GM18870 (cell line): ENCODE measurements at regions not wholly inside any gene's neighbourhood (a gene's known extent, or its start where the extent isn't known, plus 50 kb on each side); places are given as distances from the start of the nearest gene placed in this dataset.
"Not testable (repeated sequence)": the region's sequence is repeated elsewhere in the genome, so short reads cannot be mapped to it uniquely, and the experiment has no call there.

Source experiments
- ATAC-seq: cut with Tn5 transposase; IDR thresholded peaks from one replicate; pipeline ENCODE4 v1.9.1; 2021; ENCODE audit warnings: moderate library complexity; ENCODE audit not compliant: unreplicated experiment

GRCh38 chr5:13640270-13640669 is 304.2 kb downstream of the DNAH5 start:
- ATAC-seq: no peak

GRCh38 chr5:13632676-13633075 is 311.8 kb downstream of the DNAH5 start:
- no peak for ATAC-seq

- ATAC-seq: no peak
Measured at GRCh38 chr5:13629218-13629617, 315.3 kb downstream of the DNAH5 start.

GRCh38 chr5:13627673-13628454 is 316.6 kb downstream of the DNAH5 start:
- no peak for ATAC-seq

- ATAC-seq: no peak
Measured at GRCh38 chr5:13625616-13626198, 318.8 kb downstream of the DNAH5 start.

GRCh38 chr5:13624283-13625074 is 320.0 kb downstream of the DNAH5 start:
- ATAC-seq: no peak

GRCh38 chr5:13613621-13614020 is 330.9 kb downstream of the DNAH5 start:
- ATAC-seq: no peak

- ATAC-seq: no peak
Measured at GRCh38 chr5:13611604-13612003, 332.9 kb downstream of the DNAH5 start.

GRCh38 chr5:13609504-13609903 is 335.0 kb downstream of the DNAH5 start:
- ATAC-seq: no peak

- no peak for ATAC-seq
Measured at GRCh38 chr5:13606051-13606450, 338.4 kb downstream of the DNAH5 start.

- no peak for ATAC-seq
Measured at GRCh38 chr5:13601112-13601511, 343.4 kb downstream of the DNAH5 start.

- no peak for ATAC-seq
Measured at GRCh38 chr5:13595978-13596377, 348.5 kb downstream of the DNAH5 start.

GRCh38 chr5:13591621-13592020 is 352.9 kb downstream of the DNAH5 start:
- ATAC-seq: no peak

- ATAC-seq: no peak
Measured at GRCh38 chr5:13585324-13585723, 359.2 kb downstream of the DNAH5 start.

- no peak for ATAC-seq
Measured at GRCh38 chr5:13581914-13582313, 362.6 kb downstream of the DNAH5 start.

- ATAC-seq: no peak
Measured at GRCh38 chr5:13581132-13581531, 363.4 kb downstream of the DNAH5 start.

GRCh38 chr5:13580058-13580457 is 364.4 kb downstream of the DNAH5 start:
- ATAC-seq: no peak

GRCh38 chr5:13579091-13579490 is 365.4 kb downstream of the DNAH5 start:
- ATAC-seq: not testable (repeated sequence)

- not testable (repeated sequence) for ATAC-seq
Measured at GRCh38 chr5:13578311-13579039, 366.0 kb downstream of the DNAH5 start.

GRCh38 chr5:13574574-13574973 is 369.9 kb downstream of the DNAH5 start:
- no peak for ATAC-seq

GRCh38 chr5:13572163-13572562 is 372.3 kb downstream of the DNAH5 start:
- ATAC-seq: no peak
